DOHH2 (cell line): ENCODE measurements at regions not wholly inside any gene's neighbourhood (a gene's known extent, or its start where the extent isn't known, plus 50 kb on each side); places are given as distances from the start of the nearest gene placed in this dataset.

Experiments
- H3F3A ChIP-seq: fragments of 200-600 bp; sonication (generic), shearing (Covaris generic); 2 replicates; pipeline ENCODE4 v1.6.0; 2016; ENCODE audit warnings: antibody characterized with exemption, mild to moderate bottlenecking; ENCODE audit not compliant: control insufficient read depth, insufficient read depth
- H3K27ac ChIP-seq: fragments of 200-600 bp; sonication (generic); 2 replicates; pipeline ENCODE4 v1.5.1; 2014; ENCODE audit warnings: low read depth, mild to moderate bottlenecking, low read length, moderate library complexity
- H3K27me3 ChIP-seq: fragments of 200-600 bp; sonication (generic); 2 replicates; pipeline ENCODE4 v1.6.1; 2014; ENCODE audit warnings: mild to moderate bottlenecking, low read length, mixed read lengths; ENCODE audit not compliant: control insufficient read depth
- H3K36me3 ChIP-seq: fragments of 200-600 bp; sonication (generic); 2 replicates; pipeline ENCODE4 v1.6.1; 2014; ENCODE audit warnings: mild to moderate bottlenecking, low read length, moderate library complexity, mixed read lengths; ENCODE audit not compliant: control insufficient read depth
- H3K4me1 ChIP-seq: fragments of 200-600 bp; sonication (generic); 2 replicates; pipeline ENCODE4 v1.6.1; 2014; ENCODE audit warnings: mild to moderate bottlenecking, low read length, mixed read lengths; ENCODE audit not compliant: control insufficient read depth
- H3K4me2 ChIP-seq: fragments of 200-600 bp; sonication (generic); 2 replicates; pipeline ENCODE4 v1.6.0; 2014; ENCODE audit warnings: mild to moderate bottlenecking, low read length, moderate library complexity
- H3K4me3 ChIP-seq: fragments of 200-600 bp; sonication (generic); 2 replicates; pipeline ENCODE4 v1.5.1; 2014; ENCODE audit warnings: mild to moderate bottlenecking, low read length, mixed read lengths
- H3K79me2 ChIP-seq: fragments of 200-600 bp; sonication (generic); 2 replicates; pipeline ENCODE4 v1.6.1; 2014; ENCODE audit warnings: mild to moderate bottlenecking, low read length, mixed read lengths; ENCODE audit not compliant: control insufficient read depth
- H3K9me2 ChIP-seq: fragments of 200-600 bp; sonication (generic); replicated peaks from 2 replicates; pipeline ENCODE4 v1.6.1; 2014; ENCODE audit warnings: mild to moderate bottlenecking, low read length, mixed read lengths; ENCODE audit not compliant: control insufficient read depth
- H3K9me3 ChIP-seq: fragments of 200-600 bp; sonication (generic); 2 replicates; pipeline ENCODE4 v1.6.1; 2014; ENCODE audit warnings: antibody characterized with exemption, low read length, mixed read lengths; ENCODE audit not compliant: control insufficient read depth, insufficient read depth
- H4K20me1 ChIP-seq: fragments of 200-600 bp; sonication (generic); 2 replicates; pipeline ENCODE4 v1.6.0; 2014; ENCODE audit warnings: low read depth, mild to moderate bottlenecking, antibody characterized with exemption, low read length, moderate library complexity; ENCODE audit not compliant: control insufficient read depth, insufficient read depth
- CTCF ChIP-seq: fragments of 200-600 bp; sonication (generic); IDR thresholded peaks from one replicate; pipeline ENCODE4 v1.5.1; 2014; ENCODE audit warnings: antibody characterized with exemption, mild to moderate bottlenecking, low read depth, low read length; ENCODE audit not compliant: poor library complexity, severe bottlenecking
- EZH2phosphoT487 ChIP-seq: fragments of 200-600 bp; sonication (generic); IDR thresholded peaks from 2 replicates; pipeline ENCODE4 v1.6.1; 2017; ENCODE audit warnings: borderline replicate concordance, mild to moderate bottlenecking, antibody characterized with exemption, low read length, moderate library complexity, mixed read lengths

GRCh38 chr3:56909349-56909748 lies 107.6 kb upstream of the ARHGEF3 start:
- H3K79me2 ChIP-seq: no peaks in the 10 kb centered on the region

GRCh38 chr3:56908004-56908403 lies 106.3 kb upstream of the ARHGEF3 start:
- Histone ChIP-seq H4K20me1 (no peaks in the 10 kb centered on the region), H3F3A (no peaks in the 10 kb centered on the region), H3K27me3 (no peaks in the 10 kb centered on the region), H3K4me2 (no peak overlapping the region), H3K4me1 (peaks cover 5% of the 10 kb centered on the region), H3K27ac (no peak overlapping the region), H3K79me2 (no peaks in the 10 kb centered on the region), H3K9me3 (no peaks in the 10 kb centered on the region), H3K36me3 (no peaks in the 10 kb centered on the region), H3K4me3 (no peak overlapping the region), H3K9me2 (no peaks in the 10 kb centered on the region)
- TF ChIP-seq EZH2phosphoT487 (no peak), CTCF (no peak)

More at GRCh38 chr3:56909349-56909748, 107.6 kb upstream of the ARHGEF3 start:
- TF ChIP-seq EZH2phosphoT487 (no peak), CTCF (no peak)
- Histone ChIP-seq H3K36me3 (no peaks in the 10 kb centered on the region), H3K27me3 (no peaks in the 10 kb centered on the region), H4K20me1 (no peaks in the 10 kb centered on the region), H3F3A (no peaks in the 10 kb centered on the region), H3K4me3 (no peak overlapping the region), H3K9me3 (no peaks in the 10 kb centered on the region), H3K4me1 (peaks cover 6% of the 10 kb centered on the region), H3K4me2 (no peak overlapping the region), H3K9me2 (no peaks in the 10 kb centered on the region), H3K27ac (no peak overlapping the region)

GRCh38 chr3:56904552-56905215 lies 102.9 kb upstream of the ARHGEF3 start:
- no peaks in the 10 kb centered on the region for H3F3A ChIP-seq
- H3K79me2 ChIP-seq: no peaks in the 10 kb centered on the region
- no peaks in the 10 kb centered on the region for H3K36me3 ChIP-seq

More at GRCh38 chr3:56904552-56905215, 102.9 kb upstream of the ARHGEF3 start:
- TF ChIP-seq EZH2phosphoT487: no peak
- TF ChIP-seq CTCF: no peak
- H3K4me1 ChIP-seq: peaks cover 3% of the 10 kb centered on the region; the same call in 1 of the 2 replicates
- no peaks in the 10 kb centered on the region for H4K20me1 ChIP-seq
- H3K27me3 ChIP-seq: no peaks in the 10 kb centered on the region
- no peaks in the 10 kb centered on the region for H3K9me2 ChIP-seq
- H3K4me3 ChIP-seq: no peak overlapping the region
- no peak overlapping the region for H3K4me2 ChIP-seq
- no peaks in the 10 kb centered on the region for H3K9me3 ChIP-seq
- H3K27ac ChIP-seq: no peak overlapping the region
